T47D (cell line): ENCODE measurements at regions not wholly inside any gene's neighbourhood (a gene's known extent, or its start where the extent isn't known, plus 50 kb on each side); places are given as distances from the start of the nearest gene placed in this dataset.

Source experiments
- DNase-seq, 2 experiments: peaks; one replicate each; pipeline versions ENCODE4 v3.0.0 to v3.0.0-alpha.2; 2011 to 2012; ENCODE audit warnings: low read depth in 1 of 2, low spot score in 1 of 2
- JUND ChIP-seq: IDR thresholded peaks from 2 replicates; pipeline ENCODE4 v1.6.1; 2012; ENCODE audit warnings: low read depth
- in situ Hi-C: cut with HindIII; loops from 2 replicates; pipeline ENCODE4 v1.10.0; 2016; ENCODE audit warnings: low sequenced_read_pairs, low pct_unique_long_range_greater_than_20kb

- in situ Hi-C loops: no loop called here
- DNase-seq: no peak
- no peak for TF ChIP-seq JUND
Observed at GRCh38 chr5:129163810-129164378, 69.3 kb downstream of the ISOC1 start.

DNA sequence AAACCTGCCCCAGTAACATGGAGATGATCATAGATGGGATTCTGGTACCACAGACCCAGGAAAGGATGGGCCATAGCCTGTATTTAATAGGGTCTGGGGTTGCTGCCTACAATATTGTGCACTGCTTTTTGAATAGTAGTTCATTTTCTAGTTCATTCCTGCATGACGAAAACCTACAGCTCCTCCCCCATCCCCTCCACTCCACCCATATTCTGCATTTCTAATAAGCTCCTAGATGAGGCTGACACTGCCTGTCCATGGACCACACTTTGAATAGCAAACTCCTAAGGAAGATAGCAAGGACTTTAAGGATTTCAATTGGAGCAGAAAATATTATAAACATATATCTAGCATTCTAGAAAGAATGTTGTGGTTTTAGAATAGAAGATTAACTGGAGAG is 75.5 kb downstream of the ISOC1 start:
- in situ Hi-C loops: no loop called here
- TF ChIP-seq JUND: no peak
- DNase-seq: no peak

- no peak for DNase-seq
- no peak for TF ChIP-seq JUND
- in situ Hi-C loops: no loop called here
Observed at GRCh38 chr5:129171194-129171944, 76.8 kb downstream of the ISOC1 start.

GRCh38 chr5:129172580-129172979 is 78.0 kb downstream of the ISOC1 start:
- TF ChIP-seq JUND: no peak
- DNase-seq: peak in 1 of 2 experiments; percentile 52
- in situ Hi-C loops: no loop called here

GRCh38 chr5:129173771-129174170 is 79.2 kb downstream of the ISOC1 start:
- DNase-seq: no peak
- in situ Hi-C loops: no loop called here
- TF ChIP-seq JUND: no peak

GRCh38 chr5:129174480-129174879 is 79.9 kb downstream of the ISOC1 start:
- DNase-seq: no peak
- in situ Hi-C loops: no loop called here
- no peak for TF ChIP-seq JUND

DNA sequence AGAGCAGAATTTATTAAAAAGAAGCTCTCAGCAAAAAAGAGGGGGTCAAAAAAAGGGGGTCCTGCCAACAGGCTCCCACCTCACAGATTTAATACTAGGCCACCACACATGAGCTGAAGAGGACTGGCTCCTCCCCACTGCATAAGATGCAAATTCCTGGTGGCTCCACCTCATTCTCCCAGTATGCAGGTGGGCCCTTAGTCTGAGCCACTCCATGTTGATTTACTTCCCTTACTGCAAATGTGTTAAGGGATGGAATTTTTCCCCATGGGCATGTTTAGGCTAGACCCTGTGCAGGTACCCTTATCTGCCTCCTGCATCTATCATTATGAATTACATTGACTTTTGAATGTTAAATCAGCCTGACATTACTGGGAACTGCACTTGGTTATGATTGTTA is 82.9 kb downstream of the ISOC1 start:
- in situ Hi-C loops: no loop called here
- TF ChIP-seq JUND: no peak
- DNase-seq: peak in 1 of 2 experiments; percentile 4

- in situ Hi-C loops: no loop called here
- TF ChIP-seq JUND: no peak
- DNase-seq: no peak
Observed at GRCh38 chr5:129199308-129199707, 104.8 kb downstream of the ISOC1 start.

- no peak for TF ChIP-seq JUND
- DNase-seq: no peak
- in situ Hi-C loops: no loop called here
Observed at GRCh38 chr5:129204525-129204924, 110.0 kb downstream of the ISOC1 start.

- no peak for TF ChIP-seq JUND
- in situ Hi-C loops: no loop called here
- no peak for DNase-seq
Observed at GRCh38 chr5:129216001-129216400, 121.5 kb downstream of the ISOC1 start.

GRCh38 chr5:129217179-129217578 is 122.6 kb downstream of the ISOC1 start:
- TF ChIP-seq JUND: no peak
- in situ Hi-C loops: no loop called here
- DNase-seq: no peak

- DNase-seq: no peak
- TF ChIP-seq JUND: no peak
- in situ Hi-C loops: no loop called here
Observed at GRCh38 chr5:129223178-129223577, 128.6 kb downstream of the ISOC1 start.

DNA sequence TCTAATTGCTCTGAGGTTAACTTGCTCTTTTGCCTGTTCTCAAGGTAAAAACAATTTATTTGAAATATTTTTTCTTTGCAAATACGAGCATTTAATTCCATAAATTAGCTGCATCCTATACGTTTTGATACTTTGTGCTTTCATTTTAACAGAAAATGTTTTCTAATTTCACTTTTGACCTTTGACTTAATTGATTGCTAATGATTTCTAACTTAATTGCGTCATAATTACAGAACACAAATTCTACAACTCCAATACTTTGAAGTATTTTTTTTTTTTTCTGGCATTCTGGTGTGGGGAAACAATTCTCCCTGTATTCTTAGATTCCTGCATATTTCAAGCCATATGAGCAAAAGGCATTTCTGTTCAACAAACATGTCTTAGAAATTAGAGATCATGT is 134.0 kb downstream of the ISOC1 start:
- in situ Hi-C loops: no loop called here
- TF ChIP-seq JUND: no peak
- no peak for DNase-seq

- DNase-seq: peak in 1 of 2 experiments; percentile 8
- TF ChIP-seq JUND: no peak
- in situ Hi-C loops: no loop called here
Observed at GRCh38 chr5:129241755-129242154, 147.2 kb downstream of the ISOC1 start.
